CD14-positive monocyte (primary cell): ENCODE measurements at regions not wholly inside any gene's neighbourhood (a gene's known extent, or its start where the extent isn't known, plus 50 kb on each side); places are given as distances from the start of the nearest gene placed in this dataset.

Source experiments
- DNase-seq, 3 donors: peaks; one replicate each; pipeline ENCODE4 v3.0.0-alpha.2; 2011 to 2022
- H2AFZ ChIP-seq: 2 replicates; pipeline ENCODE4 v1.6.0; 2012; ENCODE audit warnings: mild to moderate bottlenecking, low read depth, low read length, inconsistent platforms; ENCODE audit not compliant: insufficient read depth, poor library complexity, severe bottlenecking
- H3K27ac ChIP-seq, 2 donors: 1 replicate in 1 of 2; 2 replicates in 1 of 2; pipeline ENCODE4 v1.5.1; 2012 to 2013; ENCODE audit warnings: low read length in 2 of 2, control low read depth in 1 of 2, inconsistent platforms in 1 of 2, low read depth in 1 of 2, mild to moderate bottlenecking in 1 of 2
- H3K27me3 ChIP-seq, 2 donors: one replicate each; pipeline versions ENCODE4 v1.6.0 to v1.6.1; 2011 to 2013; ENCODE audit warnings: low read length in 2 of 2; ENCODE audit not compliant: control insufficient read depth in 2 of 2, insufficient read depth in 2 of 2
- H3K36me3 ChIP-seq, 2 donors: replicated peaks in 1 of 2; 1 replicate in 1 of 2; 2 replicates in 1 of 2; pipeline versions ENCODE4 v1.5.1 to v1.6.1; 2012 to 2013; ENCODE audit warnings: low read length in 2 of 2, control low read depth in 1 of 2, inconsistent platforms in 1 of 2, mild to moderate bottlenecking in 1 of 2; ENCODE audit not compliant: insufficient read depth in 2 of 2, control insufficient read depth in 1 of 2
- H3K4me1 ChIP-seq, 2 donors: 1 replicate in 1 of 2; 2 replicates in 1 of 2; pipeline versions ENCODE4 v1.5.1 to v1.6.1; 2012 to 2013; ENCODE audit warnings: low read length in 2 of 2, control low read depth in 1 of 2, inconsistent platforms in 1 of 2, mild to moderate bottlenecking in 1 of 2, moderate library complexity in 1 of 2; ENCODE audit not compliant: insufficient read depth in 2 of 2, control insufficient read depth in 1 of 2
- H3K4me2 ChIP-seq: replicated peaks from 2 replicates; pipeline ENCODE3; 2012; ENCODE audit warnings: low read length, moderate library complexity, mild to moderate bottlenecking; ENCODE audit not compliant: poor library complexity, severe bottlenecking; ENCODE audit errors: extremely low read depth
- H3K4me3 ChIP-seq, 3 experiments: fragments of 200-600 bp in 1 of 3; sonication (generic) in 1 of 3; replicated peaks in 1 of 3; 1 replicate in 2 of 3; 2 replicates in 1 of 3; pipeline ENCODE4 v1.5.1; 2011 to 2013; ENCODE audit warnings: low read length in 3 of 3, mild to moderate bottlenecking in 3 of 3, control low read depth in 2 of 3, low read depth in 2 of 3, inconsistent platforms in 1 of 3, moderate library complexity in 1 of 3
- H3K79me2 ChIP-seq: 2 replicates; pipeline ENCODE4 v1.6.0; 2012; ENCODE audit warnings: mild to moderate bottlenecking, control low read depth, inconsistent platforms, low read length, moderate library complexity; ENCODE audit not compliant: insufficient read depth
- H3K9ac ChIP-seq: 2 replicates; pipeline ENCODE4 v1.6.0; 2017; ENCODE audit warnings: low read length, mild to moderate bottlenecking; ENCODE audit not compliant: insufficient read depth, poor library complexity, severe bottlenecking
- H3K9me3 ChIP-seq, 2 donors: replicated peaks in 1 of 2; 1 replicate in 1 of 2; 2 replicates in 1 of 2; pipeline versions ENCODE4 v1.5.1 to v1.6.1; 2012 to 2013; ENCODE audit warnings: low read length in 2 of 2, control low read depth in 1 of 2; ENCODE audit not compliant: control insufficient read depth in 1 of 2, insufficient read depth in 1 of 2
- H4K20me1 ChIP-seq: 2 replicates; pipeline ENCODE4 v1.6.0; 2012; ENCODE audit warnings: mild to moderate bottlenecking, low read length, control low read depth, moderate library complexity; ENCODE audit not compliant: insufficient read depth
- H3K27ac Mint-ChIP-seq, 7 donors: one replicate each; pipeline ENCODE4 v1.8.0; 2020; ENCODE audit warnings: mild to moderate bottlenecking in 7 of 7, mixed read lengths in 7 of 7, moderate library complexity in 6 of 7, inconsistent platforms in 2 of 7
- H3K27me3 Mint-ChIP-seq, 3 donors: one replicate each; pipeline ENCODE4 v1.8.0; 2021 to 2022; ENCODE audit warnings: low read depth in 3 of 3, mild to moderate bottlenecking in 3 of 3, mixed read lengths in 3 of 3, moderate library complexity in 3 of 3, inconsistent platforms in 1 of 3
- H3K36me3 Mint-ChIP-seq, 2 donors: one replicate each; pipeline ENCODE4 v1.8.0; 2020; ENCODE audit warnings: mixed read lengths in 2 of 2, inconsistent platforms in 1 of 2, mild to moderate bottlenecking in 1 of 2
- H3K4me1 Mint-ChIP-seq: one replicate; pipeline ENCODE4 v1.8.0; 2020; ENCODE audit warnings: mild to moderate bottlenecking, mixed read lengths
- H3K4me3 Mint-ChIP-seq, 2 donors: one replicate each; pipeline ENCODE4 v1.8.0; 2020; ENCODE audit warnings: mild to moderate bottlenecking in 2 of 2, mixed read lengths in 2 of 2, moderate library complexity in 1 of 2
- H3K9me3 Mint-ChIP-seq, 7 donors: one replicate each; pipeline ENCODE4 v1.8.0; 2020 to 2022; ENCODE audit warnings: mixed read lengths in 7 of 7, mild to moderate bottlenecking in 6 of 7, moderate library complexity in 6 of 7, inconsistent platforms in 2 of 7
- whole genome bisulfite sequencing: methylation state at CpG from one replicate; pipeline ENCODE4 v1.1.5; 2013; ENCODE audit warnings: missing lambda C conversion rate; ENCODE audit not compliant: insufficient coverage; 5-methylcytosine and 5-hydroxymethylcytosine counted together
- intact Hi-C, 2 donors: fragments of 100-400 bp; cut with micrococcal nuclease; formaldehyde crosslinking; loops; one replicate each; pipeline versions ENCODE4 v1.15.0 to v1.15.1; 2023
- TF ChIP-seq, protein P1 (sequence below): fragments of 200-600 bp; IDR thresholded peaks from one replicate; pipeline ENCODE4 v1.8.0; 2022; ENCODE audit warnings: antibody characterized with exemption, mild to moderate bottlenecking

DNA sequence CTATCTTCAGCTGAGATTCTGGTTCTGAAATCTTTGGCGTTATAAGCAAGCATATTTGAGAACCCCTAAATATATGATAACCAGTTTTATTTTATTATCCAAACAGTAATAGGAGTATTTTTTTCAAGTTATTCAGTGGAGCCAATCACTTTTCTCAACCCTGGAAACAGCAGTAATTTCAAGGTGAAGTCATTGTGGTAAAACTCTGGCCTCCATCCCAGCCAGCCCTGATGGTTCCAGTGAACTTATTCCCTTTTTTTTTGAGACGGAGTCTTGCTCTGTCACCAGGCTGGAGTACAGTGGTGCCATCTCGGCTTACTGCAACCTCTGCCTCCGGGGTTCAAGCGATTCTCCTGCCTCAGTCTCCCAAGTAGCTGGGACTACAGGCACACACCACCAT, 545.4 kb upstream of the IL12A start:
- H3K9me3 ChIP-seq: peaks cover 0 to 3% of the 10 kb centered on the region in 2 donors
- no peaks in the 10 kb centered on the region for H3K79me2 ChIP-seq
- no peak overlapping the region for H3K9ac ChIP-seq
- no peak overlapping the region for H3K27ac ChIP-seq
- no peaks in the 10 kb centered on the region for H3K4me1 Mint-ChIP-seq
- H3K4me3 Mint-ChIP-seq: no peak overlapping the region
- H3K27me3 ChIP-seq: no peaks in the 10 kb centered on the region
- H2AFZ ChIP-seq: no peak overlapping the region
- no peaks in the 10 kb centered on the region for H3K4me1 ChIP-seq
- H3K27ac Mint-ChIP-seq: no peak overlapping the region
- H3K4me2 ChIP-seq: no peak overlapping the region
- no peak for DNase-seq
- TF ChIP-seq, protein P1, sequence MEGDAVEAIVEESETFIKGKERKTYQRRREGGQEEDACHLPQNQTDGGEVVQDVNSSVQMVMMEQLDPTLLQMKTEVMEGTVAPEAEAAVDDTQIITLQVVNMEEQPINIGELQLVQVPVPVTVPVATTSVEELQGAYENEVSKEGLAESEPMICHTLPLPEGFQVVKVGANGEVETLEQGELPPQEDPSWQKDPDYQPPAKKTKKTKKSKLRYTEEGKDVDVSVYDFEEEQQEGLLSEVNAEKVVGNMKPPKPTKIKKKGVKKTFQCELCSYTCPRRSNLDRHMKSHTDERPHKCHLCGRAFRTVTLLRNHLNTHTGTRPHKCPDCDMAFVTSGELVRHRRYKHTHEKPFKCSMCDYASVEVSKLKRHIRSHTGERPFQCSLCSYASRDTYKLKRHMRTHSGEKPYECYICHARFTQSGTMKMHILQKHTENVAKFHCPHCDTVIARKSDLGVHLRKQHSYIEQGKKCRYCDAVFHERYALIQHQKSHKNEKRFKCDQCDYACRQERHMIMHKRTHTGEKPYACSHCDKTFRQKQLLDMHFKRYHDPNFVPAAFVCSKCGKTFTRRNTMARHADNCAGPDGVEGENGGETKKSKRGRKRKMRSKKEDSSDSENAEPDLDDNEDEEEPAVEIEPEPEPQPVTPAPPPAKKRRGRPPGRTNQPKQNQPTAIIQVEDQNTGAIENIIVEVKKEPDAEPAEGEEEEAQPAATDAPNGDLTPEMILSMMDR: no peak
- no peaks in the 10 kb centered on the region for H3K36me3 Mint-ChIP-seq
- H3K4me3 ChIP-seq: no peak overlapping the region
- peaks cover 0 to 11% (median 4%) of the 10 kb centered on the region in 7 donors for H3K9me3 Mint-ChIP-seq
- peaks cover 0 to 2% (median 0%) of the 10 kb centered on the region in 3 donors for H3K27me3 Mint-ChIP-seq
- H4K20me1 ChIP-seq: no peaks in the 10 kb centered on the region
- WGBS: 85% methylated on average over 4 of the region's 5 CpGs
- intact Hi-C loops: no loop called here
- no peaks in the 10 kb centered on the region for H3K36me3 ChIP-seq

DNA sequence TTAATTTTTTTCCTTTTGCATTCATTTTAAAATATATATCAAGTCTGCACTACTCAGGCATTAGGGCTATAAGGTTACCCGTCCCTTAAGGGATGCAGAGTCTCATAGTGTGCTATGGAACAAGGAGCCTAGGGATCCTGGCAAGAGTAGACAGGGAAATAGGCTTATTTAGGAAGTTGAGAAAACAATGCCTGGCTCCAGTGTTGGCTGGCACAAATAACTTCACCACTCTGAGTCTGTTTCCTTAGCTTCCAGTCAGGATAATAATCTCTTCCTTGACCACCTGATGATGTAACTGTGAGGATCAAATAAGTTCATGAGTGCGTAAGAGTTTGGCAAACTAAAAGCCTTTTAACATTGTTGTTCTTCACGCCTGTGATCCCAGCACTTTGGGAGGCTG, 540.8 kb upstream of the IL12A start:
- H3K27ac Mint-ChIP-seq: no peak overlapping the region
- Histone ChIP-seq H3K36me3 (no peaks in the 10 kb centered on the region), H3K79me2 (no peaks in the 10 kb centered on the region), H4K20me1 (no peaks in the 10 kb centered on the region), H3K9ac (no peak overlapping the region), H3K27ac (no peak overlapping the region), H3K4me3 (no peak overlapping the region), H2AFZ (no peak overlapping the region), H3K9me3 (peaks cover 0 to 3% of the 10 kb centered on the region in 2 donors), H3K4me1 (no peaks in the 10 kb centered on the region), H3K4me2 (no peak overlapping the region), H3K27me3 (no peaks in the 10 kb centered on the region)
- TF ChIP-seq, protein P1: no peak
- no peaks in the 10 kb centered on the region for H3K36me3 Mint-ChIP-seq
- H3K4me1 Mint-ChIP-seq: no peaks in the 10 kb centered on the region
- intact Hi-C loops: no loop called here
- no CpG with 5 or more reads among the region's 3 CpGs for WGBS
- H3K27me3 Mint-ChIP-seq: no peaks in the 10 kb centered on the region
- DNase-seq: no peak
- no peak overlapping the region for H3K4me3 Mint-ChIP-seq
- H3K9me3 Mint-ChIP-seq: peaks cover 0 to 2% (median 0%) of the 10 kb centered on the region in 7 donors
